AG04450 (cell line): ENCODE measurements at regions not wholly inside any gene's neighbourhood (a gene's known extent, or its start where the extent isn't known, plus 50 kb on each side); places are given as distances from the start of the nearest gene placed in this dataset.

Experiments used
- CTCF ChIA-PET: fragments of 300-600, 350-600 bp; formaldehyde crosslinking; extraction: SDS; loops from one replicate; lab custom pipeline; 2022; ENCODE audit warnings: antibody characterized with exemption, inconsistent platforms; lab: Charles Lee
- POLR2A ChIA-PET: fragments of 350-600 bp; formaldehyde crosslinking; extraction: SDS; loops from one replicate; lab custom pipeline; 2021; ENCODE audit warnings: antibody characterized with exemption, inconsistent platforms; lab: Yijun Ruan, JAX
- DNase-seq: peaks from one replicate; pipeline ENCODE4 v3.0.0-alpha.2; 2011; ENCODE audit warnings: low read depth, low spot score
- H3K27ac ChIP-seq: one replicate; pipeline ENCODE4 v1.5.1; 2012; ENCODE audit warnings: low read depth, low read length, control low read depth
- H3K27me3 ChIP-seq: one replicate; pipeline ENCODE4 v1.6.0; 2012; ENCODE audit warnings: low read length; ENCODE audit not compliant: control insufficient read depth, insufficient read depth
- H3K4me3 ChIP-seq: 2 replicates; pipeline ENCODE4 v1.5.1; 2011; ENCODE audit warnings: mild to moderate bottlenecking, low read depth, low read length, control low read depth
- H3K9me3 ChIP-seq: 2 replicates; pipeline ENCODE4 v1.5.1; 2012; ENCODE audit warnings: low read length; ENCODE audit not compliant: control insufficient read depth, insufficient read depth
- TF ChIP-seq, protein P1 (sequence below): IDR thresholded peaks from 2 replicates; pipeline ENCODE4 v1.5.1; 2011; ENCODE audit warnings: low read depth, low read length, control low read depth, inconsistent platforms

DNA sequence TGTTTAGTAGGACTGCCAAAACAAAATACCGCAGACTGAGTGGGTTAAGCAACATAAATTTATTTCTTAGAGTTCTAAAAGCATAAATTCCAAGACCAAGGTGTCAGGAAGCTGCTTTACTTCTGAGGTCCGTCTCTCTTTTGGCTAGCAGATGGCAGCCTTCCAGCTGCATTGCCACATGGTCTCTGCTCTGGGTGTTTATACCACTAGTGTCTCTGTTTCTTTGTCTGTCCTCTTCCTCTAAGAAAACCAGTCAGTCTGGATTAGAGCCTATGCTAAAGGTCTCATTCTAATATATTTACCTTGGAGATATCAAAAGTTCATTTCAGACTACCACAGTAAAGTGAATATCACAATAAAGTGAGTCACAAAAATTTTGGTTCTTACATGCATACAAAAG lies 519.8 kb downstream of the COL11A1 start:
- no peak overlapping the region for H3K4me3 ChIP-seq
- no peak for DNase-seq
- ChIA-PET CTCF (no interaction called here), POLR2A (no interaction called here)
- no peaks in the 10 kb centered on the region; the same call in 1 of the 2 replicates for H3K9me3 ChIP-seq
- H3K27ac ChIP-seq = no peak overlapping the region
- H3K27me3 ChIP-seq = no peaks in the 10 kb centered on the region
- TF ChIP-seq, protein P1, sequence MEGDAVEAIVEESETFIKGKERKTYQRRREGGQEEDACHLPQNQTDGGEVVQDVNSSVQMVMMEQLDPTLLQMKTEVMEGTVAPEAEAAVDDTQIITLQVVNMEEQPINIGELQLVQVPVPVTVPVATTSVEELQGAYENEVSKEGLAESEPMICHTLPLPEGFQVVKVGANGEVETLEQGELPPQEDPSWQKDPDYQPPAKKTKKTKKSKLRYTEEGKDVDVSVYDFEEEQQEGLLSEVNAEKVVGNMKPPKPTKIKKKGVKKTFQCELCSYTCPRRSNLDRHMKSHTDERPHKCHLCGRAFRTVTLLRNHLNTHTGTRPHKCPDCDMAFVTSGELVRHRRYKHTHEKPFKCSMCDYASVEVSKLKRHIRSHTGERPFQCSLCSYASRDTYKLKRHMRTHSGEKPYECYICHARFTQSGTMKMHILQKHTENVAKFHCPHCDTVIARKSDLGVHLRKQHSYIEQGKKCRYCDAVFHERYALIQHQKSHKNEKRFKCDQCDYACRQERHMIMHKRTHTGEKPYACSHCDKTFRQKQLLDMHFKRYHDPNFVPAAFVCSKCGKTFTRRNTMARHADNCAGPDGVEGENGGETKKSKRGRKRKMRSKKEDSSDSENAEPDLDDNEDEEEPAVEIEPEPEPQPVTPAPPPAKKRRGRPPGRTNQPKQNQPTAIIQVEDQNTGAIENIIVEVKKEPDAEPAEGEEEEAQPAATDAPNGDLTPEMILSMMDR = no peak

DNA sequence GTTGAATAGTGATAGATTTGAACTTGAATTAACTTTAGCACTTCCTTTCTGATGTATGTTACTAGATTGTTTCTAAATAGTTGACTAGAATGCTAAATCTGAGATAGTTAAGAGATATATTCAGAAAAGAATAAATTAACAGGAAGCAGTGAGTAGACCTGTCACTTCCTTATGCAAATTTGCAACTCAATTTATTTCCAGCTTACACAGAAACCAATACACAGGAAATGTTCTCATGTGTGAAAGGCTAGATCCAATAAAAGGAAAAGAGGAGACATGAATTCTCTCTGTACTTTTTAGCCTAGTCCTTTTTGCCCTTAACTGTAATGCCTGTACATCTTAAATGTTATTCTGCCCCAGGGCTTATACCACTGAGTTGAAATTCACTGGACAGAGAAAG lies 522.3 kb downstream of the COL11A1 start:
- DNase-seq = no peak
- Histone ChIP-seq H3K27ac (no peak overlapping the region), H3K27me3 (no peaks in the 10 kb centered on the region), H3K4me3 (no peak overlapping the region), H3K9me3 (no peaks in the 10 kb centered on the region; the same call in 1 of the 2 replicates)
- POLR2A ChIA-PET = no interaction called here
- CTCF ChIA-PET = no interaction called here
- TF ChIP-seq, protein P1 = no peak

DNA sequence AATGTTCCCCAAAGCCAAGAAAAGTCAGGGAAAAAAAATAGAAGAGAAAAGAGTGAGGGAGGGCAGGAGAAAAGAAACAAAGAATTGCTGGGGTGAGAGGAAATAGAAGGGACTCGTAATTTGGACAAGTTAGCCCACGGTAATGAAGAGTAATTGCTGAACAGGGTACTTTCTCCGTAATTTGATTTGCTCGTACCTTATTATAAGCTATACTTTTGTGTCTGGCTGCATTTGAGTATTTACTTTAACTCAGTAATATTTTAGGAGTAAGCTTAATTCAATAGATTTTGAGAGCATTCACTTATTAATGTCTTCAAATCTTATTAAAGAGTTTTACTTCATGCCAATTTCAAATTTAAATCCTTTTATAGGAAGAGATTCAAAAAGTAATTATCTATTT lies 527.5 kb downstream of the COL11A1 start:
- TF ChIP-seq, protein P1 = no peak
- CTCF ChIA-PET = no interaction called here

DNA sequence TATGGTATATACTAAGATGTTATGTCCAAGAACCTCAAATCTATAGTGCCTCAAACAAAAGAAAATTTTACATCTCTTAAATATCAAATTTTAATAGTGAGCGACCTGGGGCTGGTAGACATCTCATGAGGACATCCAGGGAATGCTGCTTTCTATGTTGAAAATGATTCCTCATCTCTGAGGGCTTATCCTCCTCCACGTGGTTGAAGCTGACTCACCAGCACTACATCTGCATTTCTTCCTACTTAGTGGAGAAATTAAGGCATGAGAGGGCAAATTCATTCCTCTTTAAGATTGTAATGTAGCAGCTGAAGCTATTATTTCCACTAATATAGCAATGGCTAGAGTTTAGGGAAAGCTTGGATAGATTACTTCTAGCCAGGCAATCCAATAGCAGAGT lies 529.5 kb downstream of the COL11A1 start:
- no peak overlapping the region for H3K27ac ChIP-seq
- no peaks in the 10 kb centered on the region for H3K27me3 ChIP-seq
- H3K9me3 ChIP-seq = no peaks in the 10 kb centered on the region; the same call in 1 of the 2 replicates
- CTCF ChIA-PET = no interaction called here
- DNase-seq = no peak
- no peak overlapping the region for H3K4me3 ChIP-seq
- TF ChIP-seq, protein P1 = no peak
- POLR2A ChIA-PET = no interaction called here

More for the DNA sequence above, 527.5 kb downstream of the COL11A1 start:
- DNase-seq = no peak
- H3K4me3 ChIP-seq = no peak overlapping the region
- no peaks in the 10 kb centered on the region for H3K27me3 ChIP-seq
- POLR2A ChIA-PET = no interaction called here
- no peaks in the 10 kb centered on the region; the same call in none of the 2 replicates for H3K9me3 ChIP-seq
- no peak overlapping the region for H3K27ac ChIP-seq

DNA sequence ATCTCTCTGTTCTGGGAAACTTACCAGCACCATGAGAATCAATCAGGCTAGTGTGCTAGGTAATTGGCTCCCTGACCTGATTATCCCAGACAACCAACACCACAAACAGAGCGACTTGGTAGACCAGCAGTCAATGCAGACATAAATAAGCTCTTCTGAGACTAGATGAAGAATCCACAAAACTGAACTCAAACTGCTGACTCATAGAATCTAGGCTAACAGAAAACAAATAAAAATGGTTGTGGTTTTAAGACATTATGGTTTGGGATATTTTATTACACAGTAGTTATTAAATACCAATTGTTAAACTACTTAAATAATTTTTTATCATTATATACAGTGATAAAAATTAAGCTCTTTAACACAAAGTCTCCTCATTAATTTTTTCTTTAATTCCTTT lies 535.7 kb downstream of the COL11A1 start:
- DNase-seq = no peak
- no peak overlapping the region for H3K4me3 ChIP-seq
- no peak overlapping the region for H3K27ac ChIP-seq
- ChIA-PET POLR2A (no interaction called here), CTCF (no interaction called here)
- H3K27me3 ChIP-seq = no peaks in the 10 kb centered on the region
- no peaks in the 10 kb centered on the region; the same call in 1 of the 2 replicates for H3K9me3 ChIP-seq
- TF ChIP-seq, protein P1 = no peak
